Stimulated activated CD8-positive, alpha-beta memory T cell treated with anti-CD3 and anti-CD28 coated beads, Interleukin-15, amount 100 ng/mL, for 24 hours (primary cell): ENCODE measurements at regions not wholly inside any gene's neighbourhood (a gene's known extent, or its start where the extent isn't known, plus 50 kb on each side); places are given as distances from the start of the nearest gene placed in this dataset.

Experiments
- DNase-seq: peaks from one replicate; pipeline ENCODE4 v3.0.0-alpha.2; 2020; ENCODE audit warnings: low read depth

DNA sequence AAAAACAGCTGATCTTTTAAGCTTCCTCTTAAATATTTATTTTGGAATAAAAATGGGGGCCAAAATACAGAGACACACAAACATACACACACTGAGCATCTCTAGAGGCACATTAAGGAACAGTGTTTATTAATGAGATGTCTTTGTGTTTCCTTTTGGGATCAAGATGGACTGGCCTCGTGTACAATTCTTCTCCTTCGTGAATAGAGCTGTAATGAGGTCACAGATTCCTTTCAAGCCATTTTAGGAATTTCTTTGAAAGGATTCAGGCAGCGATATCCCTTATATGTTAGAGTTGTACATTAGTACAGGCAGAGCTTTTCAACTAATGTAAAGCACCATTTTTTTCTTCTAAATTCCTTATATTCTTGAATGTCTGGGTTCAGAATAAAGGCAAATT is 295.7 kb downstream of the CHRM3 start:
- no peak for DNase-seq

DNA sequence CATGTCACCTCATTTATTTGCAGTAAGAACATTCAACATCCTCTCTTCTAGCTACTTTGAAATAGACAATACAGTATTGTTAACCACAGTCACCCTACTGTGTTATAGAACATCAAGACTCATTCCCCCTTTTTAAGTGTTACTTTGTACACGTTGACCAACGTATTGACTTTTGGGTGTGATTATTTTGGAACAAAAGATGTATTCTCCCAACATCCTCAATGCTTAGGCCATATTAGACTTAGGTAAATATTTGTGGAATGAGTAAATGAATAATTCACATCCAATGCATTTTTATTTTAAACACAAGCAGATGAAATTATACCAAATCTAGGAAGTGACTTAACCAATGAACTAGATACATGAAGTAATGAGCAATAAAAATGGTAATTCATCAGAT is 296.6 kb downstream of the CHRM3 start:
- no peak for DNase-seq

DNA sequence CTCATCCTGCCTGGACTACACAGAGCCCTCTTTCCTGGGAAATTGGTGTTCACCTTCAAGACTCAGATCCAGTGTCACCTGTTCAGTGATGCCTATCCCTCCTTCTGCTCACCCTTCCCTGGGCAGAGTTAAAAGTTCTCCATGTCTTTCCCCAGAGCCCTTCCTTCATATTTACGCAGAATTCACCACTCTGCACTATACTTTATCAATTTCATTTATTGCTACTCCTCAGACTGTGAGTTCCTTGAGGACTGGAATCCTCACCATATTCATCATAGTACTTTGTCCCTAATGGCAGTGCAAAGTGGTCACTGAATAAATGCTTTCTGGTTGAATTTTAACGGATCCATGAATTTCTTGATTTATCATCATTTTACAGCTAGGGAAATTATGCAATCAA is 300.0 kb downstream of the CHRM3 start:
- no peak for DNase-seq

DNA sequence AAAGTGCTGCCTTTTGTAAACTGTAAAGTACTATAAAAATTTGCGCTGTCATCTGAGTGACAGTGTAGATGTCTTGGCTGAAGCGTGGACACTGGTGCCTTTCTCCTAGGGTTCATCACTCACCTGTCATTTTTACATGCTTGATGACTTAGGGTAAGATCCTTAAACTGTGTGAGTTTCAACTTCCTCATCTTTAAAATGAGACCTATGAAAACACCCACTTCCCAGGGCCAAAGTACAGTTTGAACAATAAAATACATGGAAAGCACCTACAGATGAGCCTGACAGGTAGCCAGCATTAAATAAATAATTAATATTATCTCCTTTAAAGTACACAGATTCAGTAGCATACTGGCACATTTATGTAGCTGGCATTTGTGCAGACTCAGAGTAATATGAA is 309.9 kb downstream of the CHRM3 start:
- no peak for DNase-seq

DNA sequence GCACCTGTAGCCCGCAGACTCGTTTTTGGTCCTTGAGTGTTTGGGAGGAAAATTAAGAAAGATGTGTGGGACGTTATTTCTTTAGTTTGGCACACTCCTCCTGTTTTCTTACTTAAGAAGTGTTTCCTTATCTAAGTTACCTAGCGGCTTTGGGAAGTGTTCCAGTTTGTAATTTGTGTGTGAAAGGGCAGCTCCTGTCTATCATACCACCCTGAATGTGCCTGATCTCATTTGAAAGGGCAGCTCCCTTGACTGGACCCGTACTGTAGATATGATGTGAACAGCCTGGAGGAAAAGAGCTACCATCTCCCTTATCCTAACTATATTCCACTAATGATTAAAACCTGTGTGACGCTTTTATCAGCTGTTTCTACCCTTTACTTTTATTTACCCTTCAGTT is 314.3 kb downstream of the CHRM3 start:
- no peak for DNase-seq

DNA sequence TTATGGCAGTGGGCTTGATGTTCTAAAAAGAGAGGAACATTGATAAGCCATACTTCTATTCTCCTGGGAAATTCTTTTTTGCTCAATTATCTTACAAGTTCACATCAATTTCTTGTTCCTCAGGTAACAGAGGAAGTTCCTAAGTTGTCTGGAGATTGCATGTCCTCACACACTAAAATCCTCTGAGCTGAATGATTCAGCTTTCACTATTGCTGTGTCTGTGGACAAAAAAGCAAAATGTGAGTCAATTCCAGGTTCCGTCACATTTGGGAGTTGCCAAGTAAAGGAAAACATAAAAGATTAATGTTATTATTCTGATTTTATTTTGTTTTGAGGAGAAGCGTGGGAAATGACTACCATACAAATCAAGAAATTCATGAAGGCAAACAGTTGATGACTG is 316.7 kb downstream of the CHRM3 start:
- DNase-seq, result no peak

DNA sequence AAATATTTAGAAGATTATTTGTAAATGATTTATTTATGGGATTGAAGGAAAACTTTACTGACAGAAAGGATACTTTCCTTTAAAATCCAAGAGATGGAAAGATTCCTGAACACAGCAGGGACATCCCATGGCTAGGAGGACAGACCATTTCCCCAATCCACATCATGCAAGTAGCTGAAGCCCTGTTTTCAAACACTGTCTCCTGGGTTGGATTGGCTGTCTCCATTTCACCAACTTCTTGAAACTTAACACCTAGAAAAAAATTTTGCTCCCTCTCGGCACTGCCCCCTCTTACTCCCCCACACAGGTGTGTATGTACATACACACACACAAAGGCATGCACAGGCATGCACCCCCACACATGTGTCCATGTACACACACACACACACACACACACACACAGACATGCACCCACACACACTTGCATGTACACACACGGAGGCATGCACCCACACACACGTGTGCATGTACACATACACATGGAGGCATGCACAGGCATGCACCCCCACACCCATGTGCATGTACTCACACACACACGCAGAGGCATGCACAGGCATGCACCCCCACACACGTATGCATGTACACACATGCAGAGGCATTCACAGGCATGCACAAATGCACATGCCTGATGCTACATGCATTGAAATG is 320.0 kb downstream of the CHRM3 start:
- no peak for DNase-seq

DNA sequence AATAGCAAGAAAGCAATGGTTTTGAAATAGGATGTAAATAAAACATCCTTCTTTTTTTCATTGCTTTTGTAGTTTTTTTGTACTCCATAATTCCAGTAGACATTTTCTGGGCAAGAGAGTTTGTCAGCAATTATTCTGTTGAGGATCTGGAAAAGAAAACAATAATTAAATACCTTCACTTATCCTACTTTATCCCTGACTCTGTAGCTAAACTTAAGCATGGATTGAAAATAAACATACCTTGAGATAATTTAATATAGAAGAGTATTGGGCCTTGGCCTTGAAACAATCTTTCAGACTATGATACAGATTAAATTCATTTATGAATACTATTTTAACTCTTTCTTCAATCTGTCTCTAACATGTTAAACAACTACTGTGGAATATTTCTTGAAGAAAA is 321.2 kb downstream of the CHRM3 start:
- no peak for DNase-seq

DNA sequence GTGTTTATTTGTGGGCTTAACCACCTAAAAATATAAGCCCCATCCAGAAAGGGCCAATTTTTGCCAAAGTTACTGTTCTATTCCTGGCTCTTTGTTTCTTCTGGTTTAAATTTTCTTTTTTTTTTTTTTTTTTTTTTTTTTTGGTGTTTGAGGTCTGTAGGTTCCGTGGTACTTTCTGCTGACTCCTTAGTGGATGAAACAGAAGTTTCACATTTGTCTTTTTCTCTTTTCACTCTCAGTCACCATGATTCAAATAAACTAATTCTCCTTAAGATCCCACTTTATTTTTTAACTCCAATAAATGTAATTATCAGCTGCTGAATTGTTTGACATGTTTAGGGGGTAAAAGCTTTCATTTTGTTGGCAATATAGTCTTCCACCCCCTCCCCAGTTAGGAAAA is 322.3 kb downstream of the CHRM3 start:
- no peak for DNase-seq

DNA sequence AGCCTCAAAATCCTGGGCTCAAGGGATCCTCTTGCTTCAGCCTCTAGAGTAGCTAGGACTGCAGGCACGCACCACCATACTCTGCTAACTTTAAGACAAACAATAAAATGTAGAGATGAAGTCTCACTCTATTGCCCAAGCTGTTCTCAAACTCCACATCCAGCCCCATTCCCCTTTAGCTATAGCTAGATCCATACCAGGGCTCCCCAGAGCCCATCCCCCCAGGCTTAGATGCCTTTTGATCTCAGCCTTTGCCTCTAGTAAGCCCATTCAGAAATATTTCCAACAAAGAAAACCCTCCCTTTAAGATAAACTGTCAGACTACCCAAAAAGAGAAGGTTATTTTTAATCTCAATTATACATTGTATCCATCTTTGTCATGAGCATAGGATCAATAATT is 325.4 kb downstream of the CHRM3 start:
- DNase-seq, result no peak

DNA sequence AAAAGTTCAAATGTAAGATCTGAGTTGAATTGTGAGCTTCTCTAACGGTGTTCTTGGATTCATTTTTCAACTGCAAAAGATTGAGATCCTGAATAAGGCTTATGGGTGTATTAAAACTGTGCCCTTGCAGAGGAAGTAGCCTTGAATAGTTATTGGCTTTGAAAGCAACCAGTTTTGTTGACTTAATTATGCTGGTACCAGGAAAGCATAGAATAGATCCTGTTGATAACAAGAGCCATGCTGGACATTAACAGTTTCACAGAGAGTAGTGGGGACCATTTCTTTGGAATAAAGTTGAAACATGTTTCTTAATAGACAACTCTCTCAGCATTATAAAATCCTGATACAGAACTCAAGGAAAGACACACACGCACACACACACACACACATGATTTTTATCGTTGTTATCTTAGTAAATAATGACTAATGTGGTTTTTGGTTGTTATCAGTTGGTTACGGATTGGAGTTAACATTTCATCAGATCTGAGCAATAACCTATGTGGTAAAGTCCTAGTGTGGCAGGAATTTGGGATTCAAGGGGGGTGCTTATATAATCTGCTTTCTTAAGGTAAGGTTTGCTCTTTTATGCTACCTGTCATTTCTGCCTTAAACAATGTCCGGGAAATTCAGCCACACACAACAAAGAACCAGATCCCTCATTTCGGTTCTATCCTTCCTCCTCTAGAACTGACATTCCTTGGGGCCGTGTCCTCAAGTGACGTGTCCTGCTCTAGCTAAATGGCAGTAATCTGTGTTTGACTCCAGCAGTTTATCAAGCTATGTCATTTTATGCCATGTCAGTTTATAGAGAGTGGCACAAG is 330.9 kb downstream of the CHRM3 start:
- no peak for DNase-seq

DNA sequence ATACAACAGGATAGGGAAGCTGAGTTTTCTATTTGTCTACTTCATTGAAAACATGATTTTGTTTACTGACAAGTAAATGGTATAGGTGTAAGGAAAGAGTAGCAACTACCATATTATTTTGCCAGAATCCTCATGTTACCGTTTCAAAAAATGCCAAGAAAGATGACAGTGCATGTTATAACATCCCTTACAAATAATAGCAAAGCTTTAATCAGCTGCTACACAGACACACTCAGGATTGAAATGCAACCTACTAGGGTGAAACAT is 331.5 kb downstream of the CHRM3 start:
- DNase-seq, result no peak

DNA sequence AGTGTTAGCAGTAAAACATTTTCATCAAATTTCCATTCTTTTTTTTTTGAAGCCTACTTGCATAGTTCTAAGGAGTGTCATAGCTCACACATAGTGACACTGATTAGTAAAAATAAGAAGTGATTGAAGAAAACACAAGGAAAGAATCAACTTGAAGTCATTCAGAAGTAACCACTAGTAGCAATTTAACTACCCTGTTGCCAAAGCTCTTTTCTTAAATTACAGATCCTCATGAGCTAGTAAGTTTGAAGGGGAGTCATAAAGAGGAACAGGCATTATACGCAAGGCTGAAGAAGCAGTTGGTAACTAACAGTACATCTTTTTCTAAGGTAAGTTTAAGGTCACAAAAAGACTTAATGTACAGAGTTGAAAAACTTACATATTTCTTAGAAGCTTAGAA is 332.2 kb downstream of the CHRM3 start:
- no peak for DNase-seq

DNA sequence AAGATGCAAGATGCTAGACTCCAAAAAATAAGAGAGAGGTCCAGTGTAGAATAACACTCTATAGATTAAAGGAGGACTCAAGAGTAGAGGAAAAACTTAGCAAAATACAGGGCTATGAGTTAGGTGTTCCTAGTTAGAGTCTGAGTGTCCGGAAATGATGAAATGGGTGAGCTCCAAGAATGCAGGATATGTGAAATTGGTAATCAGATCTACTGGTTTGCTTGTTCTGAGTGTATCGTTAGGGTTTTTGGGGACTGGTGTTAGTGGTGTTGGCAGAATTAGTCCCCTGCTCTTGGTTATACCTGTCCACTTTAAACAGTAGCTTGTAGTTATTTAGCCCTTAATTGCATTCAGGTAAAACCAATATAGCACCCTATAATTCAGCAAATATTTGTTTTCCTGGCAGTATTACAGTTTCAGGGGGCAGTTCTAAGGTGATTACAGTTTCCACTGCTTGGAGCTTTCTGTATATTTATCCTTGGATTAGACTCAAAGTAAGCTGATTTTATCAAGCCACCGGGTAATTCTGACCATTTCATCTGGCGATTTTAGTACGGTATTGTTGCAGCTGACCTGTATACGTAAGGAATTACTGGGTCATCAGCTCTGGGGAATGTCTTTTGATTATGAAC is 332.7 kb downstream of the CHRM3 start:
- DNase-seq, result no peak

DNA sequence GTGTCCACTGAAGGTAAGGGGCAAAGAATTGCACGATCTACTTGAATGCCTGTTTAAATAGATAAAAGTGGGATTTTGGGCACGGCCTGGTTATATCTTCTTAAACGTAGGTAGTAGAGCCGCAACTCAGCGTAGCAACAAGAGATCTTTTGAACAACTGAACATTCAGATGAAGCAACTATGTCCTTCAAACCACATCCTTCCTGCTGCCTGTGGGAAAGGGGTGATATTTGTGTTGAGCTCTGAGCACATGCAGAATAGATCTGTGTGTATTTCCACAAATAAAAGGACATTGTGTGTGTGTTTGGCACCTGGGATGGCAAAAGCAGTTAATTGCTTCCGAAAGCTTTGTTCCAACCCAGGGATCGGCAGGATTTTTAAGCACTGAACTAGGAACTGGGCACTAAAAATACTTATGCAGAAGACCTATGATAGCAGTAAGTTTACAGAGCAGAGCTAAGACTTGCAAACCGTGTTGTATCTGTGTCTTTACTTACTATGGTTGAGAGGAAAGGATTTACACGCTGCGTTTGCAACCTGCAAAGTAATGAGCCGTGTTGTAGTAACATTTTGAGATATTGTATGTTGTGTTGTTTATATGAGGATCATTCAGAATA is 333.4 kb downstream of the CHRM3 start:
- DNase-seq, result no peak

DNA sequence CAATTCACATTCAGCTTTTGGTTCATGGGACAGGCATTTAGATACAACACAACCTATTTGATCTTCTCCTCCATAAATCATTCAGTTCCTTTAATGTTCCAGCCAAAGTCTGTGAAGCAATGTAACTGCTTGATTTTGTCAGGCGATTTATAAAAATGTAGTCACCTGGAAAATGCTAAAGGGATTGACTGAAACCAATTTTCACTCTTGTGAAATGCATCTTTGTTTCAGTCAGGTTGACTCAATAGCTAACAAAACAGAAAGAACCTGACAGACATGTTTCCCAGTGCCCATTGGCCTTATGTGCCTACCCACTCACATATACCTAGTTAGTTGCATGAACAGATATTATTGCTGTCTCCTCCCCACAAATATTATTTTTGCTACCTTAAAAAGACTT is 335.7 kb downstream of the CHRM3 start:
- DNase-seq, result no peak

DNA sequence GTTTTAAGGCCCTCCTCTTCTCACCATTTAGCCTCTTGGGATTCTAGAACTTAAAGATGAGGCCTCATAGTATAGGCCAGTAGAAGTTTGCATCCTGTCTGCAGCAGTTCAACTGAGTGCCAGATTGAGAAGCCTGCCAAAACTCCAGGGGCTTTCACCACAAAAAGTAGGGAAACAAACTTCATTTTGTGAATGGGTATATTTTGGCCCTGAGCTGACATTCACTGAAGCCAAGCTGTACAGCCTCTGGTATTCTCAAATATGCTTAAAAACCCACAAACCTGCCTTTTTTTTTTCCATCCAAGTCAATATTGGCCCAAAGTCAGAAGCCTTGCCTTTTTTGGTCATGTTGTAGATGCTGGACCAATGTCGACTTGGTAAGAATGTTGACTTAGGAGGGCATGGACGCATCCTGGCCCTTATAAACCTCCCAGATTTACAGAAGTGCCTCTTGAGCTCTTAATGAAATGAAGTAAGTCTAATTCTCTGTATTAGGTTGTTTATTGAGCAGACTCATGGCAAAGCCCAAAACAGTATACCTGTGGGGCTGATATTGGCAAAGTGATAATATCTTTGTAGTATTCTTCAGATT is 337.5 kb downstream of the CHRM3 start:
- DNase-seq, result no peak

DNA sequence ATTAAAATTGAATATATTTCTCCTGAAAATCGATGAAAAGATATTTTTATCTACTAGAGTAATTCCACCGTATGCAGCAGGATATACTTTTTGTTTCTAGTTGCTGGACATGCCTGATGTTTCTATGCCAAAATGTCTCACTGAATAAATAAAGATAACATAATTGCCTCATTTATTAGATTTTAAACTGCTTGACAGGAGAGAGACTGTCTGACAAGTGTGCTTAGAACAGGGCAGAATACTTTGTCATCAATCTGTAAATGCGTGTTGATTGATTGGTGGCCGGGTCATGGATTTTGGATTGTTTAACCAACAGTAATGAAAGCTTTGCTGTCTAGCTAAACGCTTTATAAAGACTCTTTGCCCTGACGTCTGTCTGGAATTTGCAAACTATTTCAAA is 339.0 kb downstream of the CHRM3 start:
- DNase-seq, result no peak

DNA sequence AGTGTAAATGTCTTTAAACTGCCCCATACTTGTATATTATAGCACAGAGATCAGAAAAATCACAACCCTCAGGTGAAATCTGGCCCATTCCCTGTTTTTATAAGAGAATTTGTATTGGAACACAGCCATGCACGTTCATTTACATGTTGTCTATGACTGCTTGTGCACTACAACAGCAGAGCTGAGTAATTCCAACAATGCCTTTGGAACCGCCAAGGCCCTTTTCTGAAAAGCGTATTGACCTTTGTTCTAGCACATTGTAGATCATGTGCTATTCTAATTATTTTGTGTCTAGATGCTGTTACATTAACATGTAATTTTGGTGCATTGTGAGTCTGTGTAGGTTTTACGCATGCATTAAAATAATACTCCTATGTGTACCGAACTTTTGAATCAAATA is 339.6 kb downstream of the CHRM3 start:
- DNase-seq, result no peak

DNA sequence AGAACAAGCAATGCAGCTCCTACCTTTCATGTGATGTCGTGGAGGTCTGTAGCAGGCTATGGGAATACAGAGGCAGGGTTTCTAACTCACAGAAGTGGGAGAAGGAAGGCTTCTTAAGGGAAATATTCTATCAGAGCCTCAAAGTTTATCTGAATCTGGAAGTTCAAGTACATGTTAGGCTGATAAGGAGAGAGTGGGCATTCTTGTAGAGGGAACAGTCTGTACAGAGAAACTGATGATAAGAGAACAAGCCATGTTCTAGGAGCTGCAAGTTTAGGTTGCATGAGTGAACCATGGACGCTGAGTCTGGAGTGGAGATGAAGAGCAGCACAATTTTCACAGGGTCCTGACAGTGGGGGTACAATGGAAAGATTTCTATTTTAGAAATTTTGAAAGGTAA is 344.0 kb downstream of the CHRM3 start:
- no peak for DNase-seq

DNA sequence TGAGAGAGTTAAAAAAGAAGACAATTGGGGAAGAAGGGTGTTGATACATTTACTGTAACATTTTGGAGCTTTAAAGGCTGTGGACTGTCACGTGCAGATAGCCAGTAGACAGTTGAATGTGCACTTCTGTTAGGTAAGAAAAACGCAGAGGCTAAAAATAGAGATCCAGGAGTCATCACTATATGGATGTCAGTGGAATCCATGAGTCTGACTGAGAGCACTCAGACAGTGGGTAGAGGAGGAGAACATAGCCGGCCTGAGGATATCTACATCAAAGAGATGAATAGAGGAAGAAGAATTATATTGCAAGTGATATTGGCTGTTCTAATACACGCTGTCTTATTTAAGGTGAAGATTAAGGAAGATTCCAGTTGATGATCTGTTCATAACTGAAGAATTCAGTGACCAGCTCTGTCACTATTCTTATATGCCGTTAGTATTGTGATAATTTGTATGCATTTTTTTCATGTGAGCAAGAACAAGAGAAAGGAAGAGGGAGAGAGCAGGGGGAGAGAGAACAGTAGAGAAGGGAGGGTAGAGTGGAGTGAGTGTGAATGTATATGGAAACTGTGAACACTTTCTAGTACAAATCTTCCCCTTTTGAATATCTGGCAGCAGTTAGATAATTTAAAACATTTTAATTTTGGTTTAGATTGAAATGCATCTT is 344.8 kb downstream of the CHRM3 start:
- DNase-seq, result no peak

DNA sequence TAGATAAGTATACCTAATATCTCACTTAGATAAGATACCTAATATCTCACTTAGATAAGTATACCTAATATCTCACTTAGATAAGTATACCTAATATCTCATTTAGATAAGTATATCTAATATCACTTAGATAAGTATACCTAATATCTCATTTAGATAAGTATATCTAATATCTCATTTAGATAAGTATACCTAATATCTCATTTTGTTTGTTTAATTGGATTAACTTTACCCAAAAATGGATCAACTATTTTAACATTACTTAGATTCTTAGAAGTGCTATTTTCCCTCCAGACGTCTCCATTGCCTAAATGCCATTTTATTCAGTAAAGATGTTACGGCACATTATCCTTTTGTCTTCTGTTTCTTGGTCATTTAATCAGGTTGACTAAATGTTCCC is 346.4 kb downstream of the CHRM3 start:
- DNase-seq, result no peak
